ENCODE measurements at regions not wholly inside any gene's neighbourhood (a gene's known extent, or its start where the extent isn't known, plus 50 kb on each side); places are given as distances from the start of the nearest gene placed in this dataset.

DNA sequence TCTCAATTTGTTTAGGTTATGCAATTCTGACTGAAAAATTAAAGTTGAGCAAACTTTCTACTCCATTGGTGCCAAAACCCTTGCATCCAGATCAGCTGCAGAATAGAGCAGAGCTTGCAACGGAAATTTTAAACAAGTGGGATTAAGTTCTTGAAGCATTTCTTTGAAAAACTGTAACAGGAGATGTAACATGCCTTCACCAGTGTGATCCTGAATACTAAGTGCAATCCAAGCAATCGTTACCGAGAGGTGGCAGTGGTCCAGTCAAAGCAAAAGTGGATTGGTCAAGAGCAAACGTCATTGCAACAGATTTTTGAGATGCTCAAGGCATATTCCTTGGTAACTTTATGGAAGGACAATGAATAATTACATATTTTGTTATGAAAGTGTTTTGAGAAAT, 841.1 kb upstream of the SLITRK5 start:
- no peak overlapping the region for H3K4me3 ChIP-seq (ENCODE audit: low read depth, low read length)
- TF ChIP-seq MYC (IDR thresholded peaks at IDR 0.05; ENCODE audit: low read depth, low read length) (no peak), POLR2A (IDR thresholded peaks at IDR 0.05; ENCODE audit: extremely low read depth, insufficient read length) (no peak)
- TF ChIP-seq, protein P1, sequence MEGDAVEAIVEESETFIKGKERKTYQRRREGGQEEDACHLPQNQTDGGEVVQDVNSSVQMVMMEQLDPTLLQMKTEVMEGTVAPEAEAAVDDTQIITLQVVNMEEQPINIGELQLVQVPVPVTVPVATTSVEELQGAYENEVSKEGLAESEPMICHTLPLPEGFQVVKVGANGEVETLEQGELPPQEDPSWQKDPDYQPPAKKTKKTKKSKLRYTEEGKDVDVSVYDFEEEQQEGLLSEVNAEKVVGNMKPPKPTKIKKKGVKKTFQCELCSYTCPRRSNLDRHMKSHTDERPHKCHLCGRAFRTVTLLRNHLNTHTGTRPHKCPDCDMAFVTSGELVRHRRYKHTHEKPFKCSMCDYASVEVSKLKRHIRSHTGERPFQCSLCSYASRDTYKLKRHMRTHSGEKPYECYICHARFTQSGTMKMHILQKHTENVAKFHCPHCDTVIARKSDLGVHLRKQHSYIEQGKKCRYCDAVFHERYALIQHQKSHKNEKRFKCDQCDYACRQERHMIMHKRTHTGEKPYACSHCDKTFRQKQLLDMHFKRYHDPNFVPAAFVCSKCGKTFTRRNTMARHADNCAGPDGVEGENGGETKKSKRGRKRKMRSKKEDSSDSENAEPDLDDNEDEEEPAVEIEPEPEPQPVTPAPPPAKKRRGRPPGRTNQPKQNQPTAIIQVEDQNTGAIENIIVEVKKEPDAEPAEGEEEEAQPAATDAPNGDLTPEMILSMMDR (IDR thresholded peaks at IDR 0.05; ENCODE audit: low read depth, low read length) = no peak
- TF ChIP-seq, protein P2, sequence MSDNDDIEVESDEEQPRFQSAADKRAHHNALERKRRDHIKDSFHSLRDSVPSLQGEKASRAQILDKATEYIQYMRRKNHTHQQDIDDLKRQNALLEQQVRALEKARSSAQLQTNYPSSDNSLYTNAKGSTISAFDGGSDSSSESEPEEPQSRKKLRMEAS (IDR thresholded peaks at IDR 0.05; ENCODE audit: low read depth, low read length) = no peak
- DNase-seq (ENCODE audit: low read depth) = no peak

DNA sequence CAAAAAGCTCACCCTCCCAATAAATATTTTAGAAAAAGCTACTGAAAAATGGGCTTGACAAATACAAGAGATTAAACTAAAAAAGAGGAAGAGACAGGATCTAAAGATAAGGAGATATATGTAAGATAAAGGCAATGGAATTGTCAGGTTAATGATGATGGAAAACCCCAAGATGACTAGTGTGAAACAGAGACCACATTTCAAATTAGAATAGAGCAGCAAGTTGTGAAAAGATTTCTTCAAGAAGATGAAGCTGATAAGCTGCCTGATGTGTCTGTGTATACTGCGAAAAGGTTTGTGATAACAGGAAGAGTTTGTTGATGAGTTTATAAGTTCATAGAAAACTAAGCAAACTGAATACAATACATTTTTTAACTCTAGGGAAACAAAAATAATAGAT, 840.1 kb upstream of the SLITRK5 start:
- DNase-seq (ENCODE audit: low read depth) = no peak
- no peak for TF ChIP-seq POLR2A (IDR thresholded peaks at IDR 0.05; ENCODE audit: extremely low read depth, insufficient read length)
- TF ChIP-seq MYC (IDR thresholded peaks at IDR 0.05; ENCODE audit: low read depth, low read length) = no peak
- TF ChIP-seq, protein P2 (IDR thresholded peaks at IDR 0.05; ENCODE audit: low read depth, low read length) = no peak
- TF ChIP-seq, protein P1 (IDR thresholded peaks at IDR 0.05; ENCODE audit: low read depth, low read length) = no peak
- no peak overlapping the region for H3K4me3 ChIP-seq (ENCODE audit: low read depth, low read length)

DNA sequence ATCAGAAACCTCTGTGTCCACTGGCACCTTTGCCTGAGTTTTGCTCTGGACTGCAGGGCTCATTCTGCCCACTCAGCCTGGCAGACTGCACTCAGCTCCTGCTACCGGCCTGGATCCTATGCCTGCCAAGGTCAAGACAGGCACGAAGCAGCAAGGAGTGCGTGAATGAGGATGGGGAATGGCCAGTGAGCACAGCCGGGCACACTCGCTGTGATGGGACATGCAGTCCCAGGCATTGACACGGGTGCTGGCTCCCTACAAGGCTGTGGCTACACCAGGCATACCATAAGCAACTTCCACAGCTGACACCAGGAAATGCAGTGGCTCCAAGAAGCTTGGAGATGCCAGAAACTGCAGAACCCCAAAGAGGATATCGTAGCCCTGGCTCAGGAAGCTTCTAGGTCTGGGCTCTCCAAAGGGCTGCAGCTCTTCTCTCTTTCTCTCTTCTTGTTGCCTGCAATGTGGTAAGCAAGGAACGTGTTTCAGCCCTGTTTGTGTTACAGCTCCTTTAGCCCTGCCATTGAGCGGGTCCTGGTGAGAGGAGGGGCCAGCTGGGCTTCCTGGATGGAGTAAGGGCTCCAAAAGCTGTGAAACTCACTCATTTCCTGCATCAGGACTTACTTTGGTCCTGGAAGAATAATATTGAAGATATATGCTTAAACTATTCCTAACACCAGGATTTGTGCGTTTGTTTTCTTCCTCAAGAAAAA, 832.6 kb upstream of the SLITRK5 start:
- TF ChIP-seq, protein P1 (IDR thresholded peaks at IDR 0.05; ENCODE audit: low read depth, low read length) = no peak
- TF ChIP-seq, protein P2 (IDR thresholded peaks at IDR 0.05; ENCODE audit: low read depth, low read length) = no peak
- TF ChIP-seq POLR2A (IDR thresholded peaks at IDR 0.05; ENCODE audit: extremely low read depth, insufficient read length) (no peak), MYC (IDR thresholded peaks at IDR 0.05; ENCODE audit: low read depth, low read length) (no peak)
- no peak for DNase-seq (ENCODE audit: low read depth)
- H3K4me3 ChIP-seq (ENCODE audit: low read depth, low read length) = no peak overlapping the region

DNA sequence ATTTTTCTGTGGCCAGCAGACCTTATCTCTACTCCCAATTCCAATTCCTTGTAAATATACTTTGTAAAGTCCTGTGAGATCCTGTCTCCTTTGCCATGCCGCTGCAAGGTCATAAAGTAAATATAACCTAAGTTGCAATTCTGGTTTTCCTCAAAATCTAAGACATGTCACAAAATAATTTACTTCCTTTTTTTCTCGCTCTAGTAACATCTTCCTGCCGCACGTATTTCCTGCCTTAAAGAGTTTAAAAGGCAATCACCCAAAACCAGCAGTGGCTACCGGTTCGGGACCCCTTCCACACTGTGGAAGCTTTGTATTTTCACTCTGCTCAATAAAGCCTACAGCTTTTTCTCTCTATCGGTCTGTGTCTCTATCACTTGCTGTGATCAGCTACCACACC, 832.0 kb upstream of the SLITRK5 start:
- TF ChIP-seq, protein P2 (IDR thresholded peaks at IDR 0.05; ENCODE audit: low read depth, low read length) = no peak
- TF ChIP-seq, protein P1 (IDR thresholded peaks at IDR 0.05; ENCODE audit: low read depth, low read length) = no peak
- TF ChIP-seq POLR2A (IDR thresholded peaks at IDR 0.05; ENCODE audit: extremely low read depth, insufficient read length) = no peak
- no peak for TF ChIP-seq MYC (IDR thresholded peaks at IDR 0.05; ENCODE audit: low read depth, low read length)
- no peak for DNase-seq (ENCODE audit: low read depth)
- no peak overlapping the region for H3K4me3 ChIP-seq (ENCODE audit: low read depth, low read length)

DNA sequence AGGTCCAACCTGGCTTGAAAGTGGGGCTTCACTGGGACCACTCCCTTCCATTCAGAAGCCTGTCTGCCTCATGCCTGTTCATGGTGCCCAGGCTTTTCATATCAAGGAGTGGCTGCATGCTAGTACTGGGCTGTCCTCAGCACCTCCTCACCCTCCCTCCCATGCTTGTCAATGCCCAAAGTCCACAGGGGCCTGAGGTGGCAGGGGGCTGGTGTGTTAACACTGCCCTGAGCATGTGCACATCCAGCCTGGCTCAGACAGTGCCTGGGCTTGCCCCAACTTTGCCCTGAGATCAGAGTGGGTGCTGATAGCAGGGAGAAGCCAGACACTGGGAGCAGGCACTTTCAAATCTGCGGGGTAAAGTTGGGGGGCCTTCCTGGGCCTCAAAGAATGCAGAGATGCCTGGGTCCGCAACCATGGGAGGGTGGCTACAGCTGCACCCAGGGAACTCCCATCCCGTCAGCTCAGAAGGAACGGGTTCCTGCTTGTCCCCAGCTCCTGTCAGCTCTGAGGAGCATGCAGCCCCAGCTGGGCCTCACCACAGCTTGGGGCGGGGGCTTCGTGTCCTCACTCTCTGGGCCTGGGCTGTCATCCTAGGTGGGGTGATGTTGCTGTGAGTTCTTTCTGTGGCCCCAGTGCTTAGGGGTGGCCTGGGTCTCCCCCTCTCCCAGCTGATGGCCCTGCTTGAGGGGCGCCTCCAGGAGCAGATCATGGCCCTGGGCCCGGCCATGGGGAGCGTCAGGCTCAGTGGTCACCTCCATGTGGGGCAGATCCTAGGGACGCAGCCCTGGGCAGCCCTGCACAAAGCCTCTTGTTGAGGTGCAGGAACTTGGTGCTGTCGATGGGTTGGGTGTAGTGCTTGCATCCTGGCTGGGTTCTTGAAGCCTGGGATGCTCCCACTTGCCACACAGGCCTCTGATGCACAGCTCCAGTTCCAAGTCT, 830.6 kb upstream of the SLITRK5 start:
- no peak overlapping the region for H3K4me3 ChIP-seq (ENCODE audit: low read depth, low read length)
- TF ChIP-seq, protein P2 (IDR thresholded peaks at IDR 0.05; ENCODE audit: low read depth, low read length) = no peak
- TF ChIP-seq MYC (IDR thresholded peaks at IDR 0.05; ENCODE audit: low read depth, low read length) = no peak
- TF ChIP-seq, protein P1 (IDR thresholded peaks at IDR 0.05; ENCODE audit: low read depth, low read length) = no peak
- no peak for TF ChIP-seq POLR2A (IDR thresholded peaks at IDR 0.05; ENCODE audit: extremely low read depth, insufficient read length)
- no peak for DNase-seq (ENCODE audit: low read depth)
